ENCODE measurements at regions not wholly inside any gene's neighbourhood (a gene's known extent, or its start where the extent isn't known, plus 50 kb on each side); places are given as distances from the start of the nearest gene placed in this dataset.

GRCh38 chr17:79365836-79366770, 244.7 kb downstream of the RBFOX3 start:
- Histone ChIP-seq H3K4me2 (ENCODE audit: insufficient read depth, low read length) (no peak overlapping the region), H3K79me2 (ENCODE audit: insufficient read depth, low read length) (no peaks in the 10 kb centered on the region), H2AFZ (ENCODE audit: low read depth, low read length) (no peak overlapping the region), H3K4me1 (ENCODE audit: insufficient read depth, low read length) (no peaks in the 10 kb centered on the region), H3K36me3 (ENCODE audit: insufficient read depth, low read length) (no peaks in the 10 kb centered on the region), H3K4me3 (ENCODE audit: low read depth in 1 of 2, low read length in 2 of 2) (no peak overlapping the region), H3K27ac (ENCODE audit: low read length) (no peak overlapping the region), H3K9ac (ENCODE audit: low read depth, low read length) (no peak overlapping the region), H3K27me3 (ENCODE audit: insufficient read depth, low read length, poor library complexity) (peaks cover 4% of the 10 kb centered on the region), H3K9me3 (ENCODE audit: insufficient read depth, low read length, severe bottlenecking) (no peaks in the 10 kb centered on the region), H4K20me1 (ENCODE audit: insufficient read depth, low read length) (no peaks in the 10 kb centered on the region)
- ATAC-seq (ENCODE audit: insufficient read depth, low read depth), result no peak
- no peak for DNase-seq
- no peak for TF ChIP-seq EZH2 (IDR thresholded peaks at IDR 0.05; ENCODE audit: borderline replicate concordance, low read depth, low read length, severe bottlenecking)
- TF ChIP-seq, protein P1, sequence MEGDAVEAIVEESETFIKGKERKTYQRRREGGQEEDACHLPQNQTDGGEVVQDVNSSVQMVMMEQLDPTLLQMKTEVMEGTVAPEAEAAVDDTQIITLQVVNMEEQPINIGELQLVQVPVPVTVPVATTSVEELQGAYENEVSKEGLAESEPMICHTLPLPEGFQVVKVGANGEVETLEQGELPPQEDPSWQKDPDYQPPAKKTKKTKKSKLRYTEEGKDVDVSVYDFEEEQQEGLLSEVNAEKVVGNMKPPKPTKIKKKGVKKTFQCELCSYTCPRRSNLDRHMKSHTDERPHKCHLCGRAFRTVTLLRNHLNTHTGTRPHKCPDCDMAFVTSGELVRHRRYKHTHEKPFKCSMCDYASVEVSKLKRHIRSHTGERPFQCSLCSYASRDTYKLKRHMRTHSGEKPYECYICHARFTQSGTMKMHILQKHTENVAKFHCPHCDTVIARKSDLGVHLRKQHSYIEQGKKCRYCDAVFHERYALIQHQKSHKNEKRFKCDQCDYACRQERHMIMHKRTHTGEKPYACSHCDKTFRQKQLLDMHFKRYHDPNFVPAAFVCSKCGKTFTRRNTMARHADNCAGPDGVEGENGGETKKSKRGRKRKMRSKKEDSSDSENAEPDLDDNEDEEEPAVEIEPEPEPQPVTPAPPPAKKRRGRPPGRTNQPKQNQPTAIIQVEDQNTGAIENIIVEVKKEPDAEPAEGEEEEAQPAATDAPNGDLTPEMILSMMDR (IDR thresholded peaks at IDR 0.05; ENCODE audit: borderline replicate concordance, extremely low read depth, low read length, poor library complexity, severe bottlenecking), result no peak

GRCh38 chr17:79365351-79365750, 245.5 kb downstream of the RBFOX3 start:
- no peaks in the 10 kb centered on the region for H3K4me1 ChIP-seq (ENCODE audit: insufficient read depth, low read length)
- no peak for DNase-seq
- peaks cover 4% of the 10 kb centered on the region for H3K27me3 ChIP-seq (ENCODE audit: insufficient read depth, low read length, poor library complexity)
- H3K27ac ChIP-seq (ENCODE audit: low read length), result no peak overlapping the region
- H3K9ac ChIP-seq (ENCODE audit: low read depth, low read length), result no peak overlapping the region
- no peaks in the 10 kb centered on the region for H4K20me1 ChIP-seq (ENCODE audit: insufficient read depth, low read length)
- H3K79me2 ChIP-seq (ENCODE audit: insufficient read depth, low read length), result no peaks in the 10 kb centered on the region
- H3K4me2 ChIP-seq (ENCODE audit: insufficient read depth, low read length), result no peak overlapping the region
- H3K4me3 ChIP-seq (ENCODE audit: low read depth in 1 of 2, low read length in 2 of 2), result no peak overlapping the region
- ATAC-seq (ENCODE audit: insufficient read depth, low read depth), result no peak
- no peak overlapping the region for H2AFZ ChIP-seq (ENCODE audit: low read depth, low read length)
- H3K9me3 ChIP-seq (ENCODE audit: insufficient read depth, low read length, severe bottlenecking), result no peaks in the 10 kb centered on the region
- no peaks in the 10 kb centered on the region for H3K36me3 ChIP-seq (ENCODE audit: insufficient read depth, low read length)
- TF ChIP-seq, protein P1 (IDR thresholded peaks at IDR 0.05; ENCODE audit: borderline replicate concordance, extremely low read depth, low read length, poor library complexity, severe bottlenecking), result no peak
- TF ChIP-seq EZH2 (IDR thresholded peaks at IDR 0.05; ENCODE audit: borderline replicate concordance, low read depth, low read length, severe bottlenecking), result no peak

DNA sequence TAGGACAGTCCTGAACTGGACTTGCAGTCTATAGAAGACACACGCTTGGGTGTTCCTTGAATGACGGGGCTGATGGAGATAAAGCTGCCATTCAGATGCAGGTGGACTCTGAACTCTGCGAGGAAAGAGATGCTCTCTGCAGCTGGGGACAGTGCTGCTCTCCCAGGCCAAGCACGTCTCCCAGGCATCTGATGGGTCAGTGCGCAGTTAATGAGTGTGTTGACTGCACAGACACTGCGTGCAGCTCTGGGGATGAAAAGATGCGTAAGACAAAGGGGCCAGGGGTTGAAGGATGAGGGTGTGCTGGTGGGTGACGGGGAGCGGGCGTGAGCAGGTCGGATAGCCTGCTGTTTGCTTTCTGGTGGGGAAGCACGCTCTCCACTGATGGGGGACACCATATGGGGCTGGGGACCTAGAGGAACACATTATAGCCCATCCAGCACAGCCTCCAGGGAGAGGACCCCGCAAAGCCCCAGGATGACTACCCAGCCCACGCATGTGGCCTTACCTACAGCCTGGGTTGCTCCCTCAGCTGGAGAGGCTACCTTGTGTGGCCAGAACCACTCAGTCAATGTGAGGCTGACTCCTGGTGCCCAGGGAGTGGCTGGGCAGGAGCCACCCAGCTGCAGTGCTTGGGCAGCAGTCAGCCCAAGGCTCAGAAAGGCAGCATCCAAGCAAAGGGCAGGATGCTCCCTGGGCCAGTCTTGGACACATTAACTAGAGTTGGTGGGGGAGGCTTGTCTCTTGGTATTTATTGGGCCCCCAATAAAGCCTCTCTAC, 246.3 kb downstream of the RBFOX3 start:
- H3K9me3 ChIP-seq (ENCODE audit: insufficient read depth, low read length, severe bottlenecking), result no peaks in the 10 kb centered on the region
- DNase-seq (no peak), ATAC-seq (ENCODE audit: insufficient read depth, low read depth) (no peak)
- H3K27ac ChIP-seq (ENCODE audit: low read length), result no peak overlapping the region
- no peak overlapping the region for H3K9ac ChIP-seq (ENCODE audit: low read depth, low read length)
- peaks cover 7% of the 10 kb centered on the region for H3K27me3 ChIP-seq (ENCODE audit: insufficient read depth, low read length, poor library complexity)
- no peaks in the 10 kb centered on the region for H3K79me2 ChIP-seq (ENCODE audit: insufficient read depth, low read length)
- no peak overlapping the region for H3K4me3 ChIP-seq (ENCODE audit: low read depth in 1 of 2, low read length in 2 of 2)
- H3K36me3 ChIP-seq (ENCODE audit: insufficient read depth, low read length), result no peaks in the 10 kb centered on the region
- TF ChIP-seq, protein P1 (IDR thresholded peaks at IDR 0.05; ENCODE audit: borderline replicate concordance, extremely low read depth, low read length, poor library complexity, severe bottlenecking), result no peak
- no peak for TF ChIP-seq EZH2 (IDR thresholded peaks at IDR 0.05; ENCODE audit: borderline replicate concordance, low read depth, low read length, severe bottlenecking)
- no peaks in the 10 kb centered on the region for H3K4me1 ChIP-seq (ENCODE audit: insufficient read depth, low read length)
- no peaks in the 10 kb centered on the region for H4K20me1 ChIP-seq (ENCODE audit: insufficient read depth, low read length)
- no peak overlapping the region for H2AFZ ChIP-seq (ENCODE audit: low read depth, low read length)
- no peak overlapping the region for H3K4me2 ChIP-seq (ENCODE audit: insufficient read depth, low read length)

All from DND-41 (cell line).